Cardiac fibroblast (primary cell): ENCODE measurements at regions not wholly inside any gene's neighbourhood (a gene's known extent, or its start where the extent isn't known, plus 50 kb on each side); places are given as distances from the start of the nearest gene placed in this dataset.

ENCODE experiments used
- DNase-seq, 2 donors: peaks; one replicate each; pipeline versions ENCODE4 v3.0.0 to v3.0.0-alpha.2; 2010; ENCODE audit warnings: low read depth in 2 of 2
- H3K4me3 ChIP-seq, 2 donors: replicated peaks in 1 of 2; 1 replicate in 1 of 2; 2 replicates in 1 of 2; pipeline ENCODE4 v1.5.1; 2011; ENCODE audit warnings: low read depth in 2 of 2, low read length in 2 of 2, mild to moderate bottlenecking in 2 of 2, moderate library complexity in 1 of 2
- CTCF ChIP-seq: IDR thresholded peaks from one replicate; pipeline ENCODE4 v1.5.1; 2011; ENCODE audit warnings: low read depth, mild to moderate bottlenecking, low read length, inconsistent platforms

- TF ChIP-seq CTCF, result no peak
- no peak for DNase-seq
Observed at GRCh38 chr7:121544238-121544637, 148.1 kb upstream of the FAM3C start.

GRCh38 chr7:121541457-121541856 is 145.3 kb upstream of the FAM3C start:
- TF ChIP-seq CTCF, result no peak
- no peak for DNase-seq
- no peak overlapping the region for H3K4me3 ChIP-seq

More at GRCh38 chr7:121544238-121544637, 148.1 kb upstream of the FAM3C start:
- H3K4me3 ChIP-seq, result no peak overlapping the region

- no peak for TF ChIP-seq CTCF
- H3K4me3 ChIP-seq, result no peak overlapping the region
- DNase-seq, result no peak
Observed at GRCh38 chr7:121540138-121540537, 144.0 kb upstream of the FAM3C start.

GRCh38 chr7:121537031-121537430 is 140.9 kb upstream of the FAM3C start:
- no peak for TF ChIP-seq CTCF
- DNase-seq, result no peak
- no peak overlapping the region for H3K4me3 ChIP-seq

GRCh38 chr7:121531175-121532070 is 135.3 kb upstream of the FAM3C start:
- no peak overlapping the region for H3K4me3 ChIP-seq
- DNase-seq, result peak; percentile 29 to 31
- no peak for TF ChIP-seq CTCF

GRCh38 chr7:121530227-121531174 is 134.4 kb upstream of the FAM3C start:
- TF ChIP-seq CTCF, result no peak
- peak overlapping the region in 1 of 2 donors; percentile 27 for H3K4me3 ChIP-seq
- peak; percentile 97 to 100 for DNase-seq
